ENCODE measurements at regions not wholly inside any gene's neighbourhood (a gene's known extent, or its start where the extent isn't known, plus 50 kb on each side); places are given as distances from the start of the nearest gene placed in this dataset.

DNA sequence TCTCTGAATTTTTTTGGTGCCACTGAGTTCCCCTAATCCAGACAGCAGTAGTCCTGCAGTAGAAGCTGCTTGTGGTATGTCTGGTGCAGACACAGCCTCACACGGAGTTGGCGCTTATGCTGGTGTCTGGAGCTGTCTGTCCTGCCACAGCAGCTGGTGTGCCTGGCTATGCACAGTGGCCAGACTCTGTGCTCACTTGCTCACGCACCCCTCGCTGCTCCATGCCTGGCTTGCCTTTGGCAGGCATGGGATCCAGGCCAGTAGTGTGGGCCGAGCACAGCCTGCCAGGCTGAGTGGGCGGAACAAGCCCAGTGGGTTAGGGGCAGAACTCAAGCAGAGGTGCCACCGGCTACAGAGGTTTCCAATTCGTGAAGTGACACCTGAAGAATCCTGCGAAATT lies 845.9 kb upstream of the PCDH9 start:
- TF ChIP-seq, protein P1, sequence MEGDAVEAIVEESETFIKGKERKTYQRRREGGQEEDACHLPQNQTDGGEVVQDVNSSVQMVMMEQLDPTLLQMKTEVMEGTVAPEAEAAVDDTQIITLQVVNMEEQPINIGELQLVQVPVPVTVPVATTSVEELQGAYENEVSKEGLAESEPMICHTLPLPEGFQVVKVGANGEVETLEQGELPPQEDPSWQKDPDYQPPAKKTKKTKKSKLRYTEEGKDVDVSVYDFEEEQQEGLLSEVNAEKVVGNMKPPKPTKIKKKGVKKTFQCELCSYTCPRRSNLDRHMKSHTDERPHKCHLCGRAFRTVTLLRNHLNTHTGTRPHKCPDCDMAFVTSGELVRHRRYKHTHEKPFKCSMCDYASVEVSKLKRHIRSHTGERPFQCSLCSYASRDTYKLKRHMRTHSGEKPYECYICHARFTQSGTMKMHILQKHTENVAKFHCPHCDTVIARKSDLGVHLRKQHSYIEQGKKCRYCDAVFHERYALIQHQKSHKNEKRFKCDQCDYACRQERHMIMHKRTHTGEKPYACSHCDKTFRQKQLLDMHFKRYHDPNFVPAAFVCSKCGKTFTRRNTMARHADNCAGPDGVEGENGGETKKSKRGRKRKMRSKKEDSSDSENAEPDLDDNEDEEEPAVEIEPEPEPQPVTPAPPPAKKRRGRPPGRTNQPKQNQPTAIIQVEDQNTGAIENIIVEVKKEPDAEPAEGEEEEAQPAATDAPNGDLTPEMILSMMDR (IDR thresholded peaks at IDR 0.05; ENCODE audit: low read depth, low read length), result no peak
- TF ChIP-seq POLR2A (IDR thresholded peaks at IDR 0.05; ENCODE audit: extremely low read depth, insufficient read length) (no peak), MYC (IDR thresholded peaks at IDR 0.05; ENCODE audit: low read depth, low read length) (no peak)
- TF ChIP-seq, protein P2, sequence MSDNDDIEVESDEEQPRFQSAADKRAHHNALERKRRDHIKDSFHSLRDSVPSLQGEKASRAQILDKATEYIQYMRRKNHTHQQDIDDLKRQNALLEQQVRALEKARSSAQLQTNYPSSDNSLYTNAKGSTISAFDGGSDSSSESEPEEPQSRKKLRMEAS (IDR thresholded peaks at IDR 0.05; ENCODE audit: low read depth, low read length), result no peak
